Endothelial cell of umbilical vein (primary cell): ENCODE measurements at regions not wholly inside any gene's neighbourhood (a gene's known extent, or its start where the extent isn't known, plus 50 kb on each side); places are given as distances from the start of the nearest gene placed in this dataset.

ENCODE experiments used
- EZH2 ChIP-seq: IDR thresholded peaks from 2 replicates; pipeline ENCODE4 v1.6.1; 2012; ENCODE audit warnings: borderline replicate concordance, low read depth, mild to moderate bottlenecking, moderate library complexity, low read length, inconsistent platforms; ENCODE audit not compliant: severe bottlenecking
- MYC ChIP-seq: IDR thresholded peaks from one replicate; pipeline ENCODE4 v1.6.1; 2011; ENCODE audit warnings: mild to moderate bottlenecking, low read depth, low read length
- POLR2A ChIP-seq: IDR thresholded peaks from 2 replicates; pipeline ENCODE4 v1.6.1; 2012; ENCODE audit warnings: low read depth, mild to moderate bottlenecking, control low read depth, low read length
- POLR2AphosphoS5 ChIP-seq: IDR thresholded peaks from 2 replicates; pipeline ENCODE4 v1.6.1; 2012; ENCODE audit warnings: low read depth, mild to moderate bottlenecking, control low read depth, low read length, moderate library complexity; ENCODE audit not compliant: insufficient read depth
- TF ChIP-seq, protein P1 (sequence below): IDR thresholded peaks from 2 replicates; pipeline ENCODE4 v1.6.1; 2011; ENCODE audit not compliant: insufficient read depth, insufficient read length
- TF ChIP-seq, protein P2 (sequence below), 2 donors: IDR thresholded peaks; 1 replicate in 1 of 2; 2 replicates in 1 of 2; pipeline ENCODE4 v1.5.1; 2011; ENCODE audit warnings: low read length in 2 of 2, mild to moderate bottlenecking in 2 of 2, moderate library complexity in 2 of 2, control low read depth in 1 of 2, inconsistent platforms in 1 of 2, low read depth in 1 of 2; ENCODE audit not compliant: insufficient read depth in 1 of 2; ENCODE audit errors: extremely low read depth in 1 of 2

- TF ChIP-seq, protein P1, sequence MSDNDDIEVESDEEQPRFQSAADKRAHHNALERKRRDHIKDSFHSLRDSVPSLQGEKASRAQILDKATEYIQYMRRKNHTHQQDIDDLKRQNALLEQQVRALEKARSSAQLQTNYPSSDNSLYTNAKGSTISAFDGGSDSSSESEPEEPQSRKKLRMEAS, result no peak
- no peak for TF ChIP-seq EZH2
- TF ChIP-seq, protein P2, sequence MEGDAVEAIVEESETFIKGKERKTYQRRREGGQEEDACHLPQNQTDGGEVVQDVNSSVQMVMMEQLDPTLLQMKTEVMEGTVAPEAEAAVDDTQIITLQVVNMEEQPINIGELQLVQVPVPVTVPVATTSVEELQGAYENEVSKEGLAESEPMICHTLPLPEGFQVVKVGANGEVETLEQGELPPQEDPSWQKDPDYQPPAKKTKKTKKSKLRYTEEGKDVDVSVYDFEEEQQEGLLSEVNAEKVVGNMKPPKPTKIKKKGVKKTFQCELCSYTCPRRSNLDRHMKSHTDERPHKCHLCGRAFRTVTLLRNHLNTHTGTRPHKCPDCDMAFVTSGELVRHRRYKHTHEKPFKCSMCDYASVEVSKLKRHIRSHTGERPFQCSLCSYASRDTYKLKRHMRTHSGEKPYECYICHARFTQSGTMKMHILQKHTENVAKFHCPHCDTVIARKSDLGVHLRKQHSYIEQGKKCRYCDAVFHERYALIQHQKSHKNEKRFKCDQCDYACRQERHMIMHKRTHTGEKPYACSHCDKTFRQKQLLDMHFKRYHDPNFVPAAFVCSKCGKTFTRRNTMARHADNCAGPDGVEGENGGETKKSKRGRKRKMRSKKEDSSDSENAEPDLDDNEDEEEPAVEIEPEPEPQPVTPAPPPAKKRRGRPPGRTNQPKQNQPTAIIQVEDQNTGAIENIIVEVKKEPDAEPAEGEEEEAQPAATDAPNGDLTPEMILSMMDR (IDR thresholded peaks at IDR 0.05; ENCODE audit: extremely low read depth in 1 of 2, insufficient read depth in 1 of 2, low read depth in 1 of 2, low read length in 2 of 2), result no peak
- no peak for TF ChIP-seq POLR2A
- TF ChIP-seq MYC, result no peak
- no peak for TF ChIP-seq POLR2AphosphoS5
These were observed 152.8 kb upstream of the COPS8 start for GRCh38 chr2:236932831-236933361.
